NCI-H2227 (cell line): ENCODE measurements at regions not wholly inside any gene's neighbourhood (a gene's known extent, or its start where the extent isn't known, plus 50 kb on each side); places are given as distances from the start of the nearest gene placed in this dataset.

Source experiments
- DNase-seq: peaks from one replicate; lab custom pipeline; 2025; ENCODE audit not compliant: unreplicated experiment; lab: John Stamatoyannopoulos, UW

- no peak for DNase-seq
These were observed 300.1 kb downstream of the SAMD5 start for GRCh38 chr6:147808640-147809039.

GRCh38 chr6:147811913-147812629 lies 303.6 kb downstream of the SAMD5 start:
- DNase-seq = no peak

GRCh38 chr6:147817042-147817689 lies 308.7 kb downstream of the SAMD5 start:
- DNase-seq = no peak

GRCh38 chr6:147820520-147820919 lies 312.0 kb downstream of the SAMD5 start:
- peak; percentile 1 for DNase-seq

GRCh38 chr6:147821295-147821897 lies 312.9 kb downstream of the SAMD5 start:
- DNase-seq = peak; percentile 8

GRCh38 chr6:147823936-147824335 lies 315.4 kb downstream of the SAMD5 start:
- DNase-seq = no peak

- peak; percentile 62 for DNase-seq
These were observed 317.4 kb downstream of the SAMD5 start for GRCh38 chr6:147825848-147826247.

- peak; percentile 41 for DNase-seq
These were observed 318.2 kb downstream of the SAMD5 start for GRCh38 chr6:147826698-147827097.

- DNase-seq = no peak
These were observed 320.9 kb downstream of the SAMD5 start for GRCh38 chr6:147829418-147829817.

GRCh38 chr6:147829835-147830234 lies 321.3 kb downstream of the SAMD5 start:
- no peak for DNase-seq

- DNase-seq = no peak
These were observed 322.9 kb downstream of the SAMD5 start for GRCh38 chr6:147831356-147831755.

GRCh38 chr6:147833607-147834006 lies 325.1 kb downstream of the SAMD5 start:
- no peak for DNase-seq

- DNase-seq = no peak
These were observed 325.7 kb downstream of the SAMD5 start for GRCh38 chr6:147834084-147834776.

- no peak for DNase-seq
These were observed 329.1 kb downstream of the SAMD5 start for GRCh38 chr6:147837540-147837939.

- no peak for DNase-seq
These were observed 331.5 kb downstream of the SAMD5 start for GRCh38 chr6:147839708-147840610.

GRCh38 chr6:147841547-147842148 lies 333.2 kb downstream of the SAMD5 start:
- peak; percentile 7 for DNase-seq

- no peak for DNase-seq
These were observed 341.2 kb downstream of the SAMD5 start for GRCh38 chr6:147849401-147850330.

GRCh38 chr6:147852772-147853171 lies 344.3 kb downstream of the SAMD5 start:
- no peak for DNase-seq

- no peak for DNase-seq
These were observed 345.1 kb downstream of the SAMD5 start for GRCh38 chr6:147853574-147853973.
